Tibial artery (tissue), 4 donors: ENCODE measurements at regions not wholly inside any gene's neighbourhood (a gene's known extent, or its start where the extent isn't known, plus 50 kb on each side); places are given as distances from the start of the nearest gene placed in this dataset.

Experiments
- DNase-seq, 2 donors: peaks; one replicate each; pipeline ENCODE4 v3.0.0-alpha.2; 2019
- H3K27ac ChIP-seq, 2 donors: fragments of 200-600 bp; sonication (generic) in 1 of 2; 1 replicate in 1 of 2; 2 replicates in 1 of 2; pipeline ENCODE4 v1.5.1; 2018 to 2019; ENCODE audit warnings: mild to moderate bottlenecking in 1 of 2
- H3K27me3 ChIP-seq, 2 donors: fragments of 200-600 bp; sonication (generic) in 1 of 2; one replicate each; pipeline versions ENCODE4 v1.5.1 to v1.6.0; 2016 to 2019
- H3K36me3 ChIP-seq, 3 donors: fragments of 200-600 bp; sonication (generic) in 2 of 3; one replicate each; pipeline ENCODE4 v1.5.1; 2016 to 2019; ENCODE audit warnings: mild to moderate bottlenecking in 2 of 3
- H3K4me1 ChIP-seq, 4 donors: fragments of 200-600 bp; sonication (generic) in 2 of 4; 1 replicate in 3 of 4; 2 replicates in 1 of 4; pipeline ENCODE4 v1.5.1; 2016 to 2019
- H3K4me3 ChIP-seq, 2 donors: fragments of 200-600 bp; sonication (generic) in 1 of 2; 1 replicate in 1 of 2; 2 replicates in 1 of 2; pipeline ENCODE4 v1.5.1; 2018 to 2019; ENCODE audit warnings: mild to moderate bottlenecking in 2 of 2
- H3K9me3 ChIP-seq, 3 donors: fragments of 200-600 bp; sonication (generic) in 1 of 3; one replicate each; pipeline ENCODE4 v1.5.1; 2016 to 2019
- intact Hi-C: fragments of 100-400 bp; cut with DNase I; formaldehyde crosslinking; loops from one replicate; pipeline ENCODE4 v1.15.0; 2023; ENCODE audit warnings: low total_unique reads
- TF ChIP-seq, protein P1 (sequence below), 2 experiments: fragments of 200-600 bp in 1 of 2; fragments of 450-650 bp in 1 of 2; IDR thresholded peaks; one replicate each; pipeline ENCODE4 v1.5.1; 2017 to 2019; ENCODE audit warnings: antibody characterized with exemption in 2 of 2, mild to moderate bottlenecking in 1 of 2, moderate library complexity in 1 of 2

DNA sequence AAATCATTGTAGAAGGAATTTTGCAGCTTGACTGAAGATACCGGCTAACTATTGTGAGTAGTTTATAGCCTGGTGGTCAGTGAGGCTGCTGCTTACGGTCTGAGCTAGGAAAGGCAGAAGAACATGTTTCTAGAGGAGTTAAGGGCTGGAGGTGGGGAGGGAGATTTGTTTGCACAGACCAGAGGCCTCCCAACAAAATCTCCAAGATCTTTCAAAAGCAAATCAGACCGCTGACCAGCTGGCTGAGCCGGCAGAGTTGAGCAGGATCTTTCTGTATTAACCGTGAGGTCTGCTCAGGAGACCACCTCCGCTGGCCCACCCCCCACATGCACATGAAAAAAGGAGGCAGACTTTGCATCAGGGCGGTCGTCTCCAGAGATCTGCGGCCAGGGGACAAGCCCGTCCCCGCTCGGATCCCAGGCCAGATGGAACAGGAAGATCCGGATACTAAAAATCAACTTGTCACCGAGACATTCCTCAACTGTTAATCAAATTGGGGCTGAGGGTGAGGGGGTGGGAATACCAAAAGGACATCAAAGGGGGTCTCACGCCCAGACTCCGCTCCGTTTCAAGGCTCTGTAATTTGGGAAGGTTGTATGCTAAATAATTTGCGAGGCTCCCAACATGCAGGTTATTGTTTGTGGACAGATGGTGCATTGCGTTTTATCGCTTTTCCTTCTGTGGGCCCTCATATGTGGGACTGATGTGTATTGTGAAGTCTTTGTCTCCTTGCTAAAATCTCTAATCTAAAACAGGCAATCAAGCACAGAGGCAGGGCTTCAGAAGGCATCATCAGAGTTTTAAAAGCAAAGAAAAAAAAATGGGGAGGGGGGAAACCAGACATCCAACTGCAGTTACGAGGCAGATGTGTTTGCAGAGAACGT is 319.0 kb downstream of the ZNF536 start:
- Histone ChIP-seq H3K27me3 (peaks cover 0 to 74% of the 10 kb centered on the region in 2 donors), H3K9me3 (no peaks in the 10 kb centered on the region), H3K4me3 (no peak overlapping the region), H3K36me3 (no peaks in the 10 kb centered on the region), H3K4me1 (peaks cover 0 to 5% (median 0%) of the 10 kb centered on the region in 4 donors), H3K27ac (no peak overlapping the region)
- intact Hi-C loops = no loop called here
- TF ChIP-seq, protein P1, sequence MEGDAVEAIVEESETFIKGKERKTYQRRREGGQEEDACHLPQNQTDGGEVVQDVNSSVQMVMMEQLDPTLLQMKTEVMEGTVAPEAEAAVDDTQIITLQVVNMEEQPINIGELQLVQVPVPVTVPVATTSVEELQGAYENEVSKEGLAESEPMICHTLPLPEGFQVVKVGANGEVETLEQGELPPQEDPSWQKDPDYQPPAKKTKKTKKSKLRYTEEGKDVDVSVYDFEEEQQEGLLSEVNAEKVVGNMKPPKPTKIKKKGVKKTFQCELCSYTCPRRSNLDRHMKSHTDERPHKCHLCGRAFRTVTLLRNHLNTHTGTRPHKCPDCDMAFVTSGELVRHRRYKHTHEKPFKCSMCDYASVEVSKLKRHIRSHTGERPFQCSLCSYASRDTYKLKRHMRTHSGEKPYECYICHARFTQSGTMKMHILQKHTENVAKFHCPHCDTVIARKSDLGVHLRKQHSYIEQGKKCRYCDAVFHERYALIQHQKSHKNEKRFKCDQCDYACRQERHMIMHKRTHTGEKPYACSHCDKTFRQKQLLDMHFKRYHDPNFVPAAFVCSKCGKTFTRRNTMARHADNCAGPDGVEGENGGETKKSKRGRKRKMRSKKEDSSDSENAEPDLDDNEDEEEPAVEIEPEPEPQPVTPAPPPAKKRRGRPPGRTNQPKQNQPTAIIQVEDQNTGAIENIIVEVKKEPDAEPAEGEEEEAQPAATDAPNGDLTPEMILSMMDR (IDR thresholded peaks at IDR 0.05) = no peak
- DNase-seq = no peak

DNA sequence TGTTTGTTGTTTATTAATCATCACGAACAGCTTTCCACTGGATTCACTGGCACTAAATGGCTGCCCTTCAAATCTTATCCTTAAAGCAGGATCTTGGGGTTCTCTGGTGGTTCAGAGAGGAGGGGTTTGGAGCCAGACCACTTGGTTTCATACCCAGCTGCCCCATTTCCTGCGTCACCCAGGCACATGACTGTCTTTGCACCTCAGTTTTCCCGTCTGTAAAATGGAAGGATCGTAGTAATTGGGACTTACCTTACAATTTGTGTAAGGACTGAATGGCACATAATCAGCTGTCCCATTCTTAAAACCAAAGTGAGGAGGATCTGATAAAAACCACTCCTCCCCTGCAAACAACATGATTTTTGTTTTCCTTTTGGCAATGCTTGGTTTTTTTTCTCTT is 318.3 kb downstream of the ZNF536 start:
- peaks cover 0 to 77% of the 10 kb centered on the region in 2 donors for H3K27me3 ChIP-seq
- H3K4me3 ChIP-seq = no peak overlapping the region

DNA sequence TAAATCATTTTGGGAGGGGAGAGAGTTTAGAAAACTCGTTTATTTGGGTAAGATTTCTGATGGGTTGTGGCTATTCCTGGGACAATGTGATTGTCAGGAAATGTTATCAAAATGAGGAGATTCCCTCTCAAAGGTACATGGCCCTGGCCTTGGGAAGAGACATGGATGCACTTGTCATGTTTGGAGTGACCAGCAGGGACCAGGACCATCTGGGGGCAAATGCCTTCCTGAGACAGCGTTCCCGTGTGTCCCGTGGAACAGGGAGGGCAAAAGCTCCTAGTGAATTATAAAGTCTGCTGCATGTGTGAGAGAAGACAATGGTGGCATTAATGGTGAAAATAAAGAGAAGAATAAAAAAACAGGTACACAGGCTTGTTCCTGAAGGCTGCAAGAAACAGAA is 317.3 kb downstream of the ZNF536 start:
- TF ChIP-seq, protein P1 (IDR thresholded peaks at IDR 0.05) = no peak
- H3K27me3 ChIP-seq = peaks cover 0 to 81% of the 10 kb centered on the region in 2 donors
- no peak overlapping the region for H3K4me3 ChIP-seq
- DNase-seq = no peak
- intact Hi-C loops = loop anchor here (5.0 kb wide), 1 partner anchor 1533 kb away; no protein-coding TSS in a partner anchor
- H3K27ac ChIP-seq = no peak overlapping the region
- no peaks in the 10 kb centered on the region for H3K36me3 ChIP-seq
- H3K4me1 ChIP-seq = peaks cover 0 to 5% (median 0%) of the 10 kb centered on the region in 4 donors
- no peaks in the 10 kb centered on the region for H3K9me3 ChIP-seq

More for the DNA sequence above, 318.3 kb downstream of the ZNF536 start:
- TF ChIP-seq, protein P1 (IDR thresholded peaks at IDR 0.05) = no peak
- intact Hi-C loops = no loop called here
- H3K36me3 ChIP-seq = no peaks in the 10 kb centered on the region
- no peak for DNase-seq
- peaks cover 0 to 5% (median 0%) of the 10 kb centered on the region in 4 donors for H3K4me1 ChIP-seq
- H3K9me3 ChIP-seq = no peaks in the 10 kb centered on the region
- no peak overlapping the region for H3K27ac ChIP-seq

DNA sequence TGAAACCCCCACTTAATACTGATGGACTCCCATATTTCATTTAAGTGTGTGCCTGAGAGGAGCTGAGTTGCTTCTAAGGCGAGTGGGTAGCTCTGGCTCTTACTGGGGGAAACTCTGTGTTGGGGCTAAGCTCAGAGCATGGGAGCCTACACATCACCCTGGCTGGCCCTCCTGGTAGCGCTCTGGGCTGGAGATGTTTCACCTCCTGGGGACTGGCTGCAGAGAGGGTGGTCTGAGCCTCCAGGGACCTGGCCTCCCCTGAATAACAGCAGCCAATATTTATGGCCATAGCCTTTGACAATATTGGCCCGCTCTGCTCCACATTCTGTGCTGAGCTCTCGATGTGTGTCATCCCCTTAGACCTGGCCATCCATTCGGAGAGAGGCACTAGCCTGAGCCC is 316.5 kb downstream of the ZNF536 start:
- Histone ChIP-seq H3K27ac (no peak overlapping the region), H3K4me1 (peaks cover 0 to 5% (median 0%) of the 10 kb centered on the region in 4 donors), H3K4me3 (no peak overlapping the region), H3K36me3 (no peaks in the 10 kb centered on the region), H3K27me3 (peaks cover 0 to 78% of the 10 kb centered on the region in 2 donors), H3K9me3 (no peaks in the 10 kb centered on the region)
- DNase-seq = no peak
- intact Hi-C loops = loop anchor here (5.0 kb wide), 1 partner anchor 1534 kb away; no protein-coding TSS in a partner anchor
- TF ChIP-seq, protein P1 (IDR thresholded peaks at IDR 0.05) = no peak

DNA sequence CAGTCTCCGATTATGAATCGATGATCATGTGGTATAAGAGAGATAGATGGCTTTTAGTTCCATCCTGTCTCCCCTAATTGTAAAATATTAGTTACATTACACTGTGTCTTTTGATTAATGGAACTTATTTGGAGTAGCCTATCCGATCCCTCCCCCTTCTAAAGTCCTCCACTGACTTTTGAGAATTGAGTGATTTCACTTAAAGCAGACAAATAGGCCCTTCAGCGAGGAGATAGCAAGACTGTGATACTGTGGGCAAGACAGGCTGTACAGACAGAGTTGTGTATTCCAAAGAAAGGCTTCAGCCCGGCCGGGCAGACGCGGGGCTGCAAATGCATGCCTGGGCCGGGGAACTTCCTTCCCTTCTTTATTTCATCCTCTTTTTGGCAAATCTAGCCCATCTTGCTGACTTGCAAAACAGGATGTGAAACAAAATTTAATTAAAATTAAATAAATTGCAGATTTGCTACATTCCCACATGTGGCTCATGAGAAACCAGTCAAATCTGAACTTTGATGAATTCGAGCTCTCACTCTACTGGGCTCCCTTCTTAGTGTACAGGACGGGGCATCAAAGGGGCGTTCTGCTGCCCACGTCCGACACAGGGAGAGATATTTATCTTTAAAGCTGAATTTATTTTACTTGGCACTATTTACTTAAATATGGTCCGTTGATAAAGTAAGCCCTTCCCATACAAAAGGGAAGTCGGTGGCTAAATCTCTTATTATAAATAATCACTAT is 314.8 kb downstream of the ZNF536 start:
- peaks cover 0 to 4% (median 0%) of the 10 kb centered on the region in 4 donors for H3K4me1 ChIP-seq
- intact Hi-C loops = loop anchor here (5.0 kb wide), 1 partner anchor 1535 kb away; no protein-coding TSS in a partner anchor
- H3K27me3 ChIP-seq = peaks cover 0 to 68% of the 10 kb centered on the region in 2 donors
- no peaks in the 10 kb centered on the region for H3K36me3 ChIP-seq
- no peak overlapping the region for H3K4me3 ChIP-seq
- TF ChIP-seq, protein P1 (IDR thresholded peaks at IDR 0.05) = no peak
- DNase-seq = no peak
- H3K9me3 ChIP-seq = no peaks in the 10 kb centered on the region
- H3K27ac ChIP-seq = no peak overlapping the region
